Choroid plexus epithelial cell (primary cell): ENCODE measurements at regions not wholly inside any gene's neighbourhood (a gene's known extent, or its start where the extent isn't known, plus 50 kb on each side); places are given as distances from the start of the nearest gene placed in this dataset.

Source experiments
- DNase-seq: peaks from one replicate; pipeline ENCODE4 v3.0.0-alpha.2; 2010; ENCODE audit warnings: low read depth
- H3K4me3 ChIP-seq: 2 replicates; pipeline ENCODE4 v1.5.1; 2011; ENCODE audit warnings: low read depth, mild to moderate bottlenecking, control low read depth, low read length, moderate library complexity
- TF ChIP-seq, protein P1 (sequence below): conservative IDR thresholded peaks from 2 replicates; pipeline ENCODE4 v1.5.1; 2011; ENCODE audit warnings: low read depth, mild to moderate bottlenecking, control low read depth, inconsistent platforms, low read length, moderate library complexity

DNA sequence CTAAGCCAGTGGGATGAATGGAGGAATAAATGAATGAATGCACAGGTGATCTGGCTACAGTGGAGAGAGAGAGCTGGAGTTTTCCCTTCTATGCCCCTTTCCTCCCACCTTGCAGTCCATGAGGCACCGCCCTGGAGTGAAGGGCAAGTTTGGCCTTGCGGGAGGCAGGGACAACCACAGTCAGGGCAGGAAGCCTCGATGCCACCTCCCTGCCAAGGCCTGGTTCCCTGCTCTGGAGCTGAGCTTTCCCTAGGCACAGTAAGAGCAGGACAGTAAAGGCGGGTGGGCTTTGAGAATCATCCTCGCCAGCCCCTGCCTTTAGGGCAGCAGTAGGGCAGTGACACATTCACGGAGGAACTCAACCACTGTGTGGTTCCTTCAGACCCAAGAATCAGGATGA is 72.6 kb downstream of the RBFOX3 start:
- H3K4me3 ChIP-seq, result no peak overlapping the region
- TF ChIP-seq, protein P1, sequence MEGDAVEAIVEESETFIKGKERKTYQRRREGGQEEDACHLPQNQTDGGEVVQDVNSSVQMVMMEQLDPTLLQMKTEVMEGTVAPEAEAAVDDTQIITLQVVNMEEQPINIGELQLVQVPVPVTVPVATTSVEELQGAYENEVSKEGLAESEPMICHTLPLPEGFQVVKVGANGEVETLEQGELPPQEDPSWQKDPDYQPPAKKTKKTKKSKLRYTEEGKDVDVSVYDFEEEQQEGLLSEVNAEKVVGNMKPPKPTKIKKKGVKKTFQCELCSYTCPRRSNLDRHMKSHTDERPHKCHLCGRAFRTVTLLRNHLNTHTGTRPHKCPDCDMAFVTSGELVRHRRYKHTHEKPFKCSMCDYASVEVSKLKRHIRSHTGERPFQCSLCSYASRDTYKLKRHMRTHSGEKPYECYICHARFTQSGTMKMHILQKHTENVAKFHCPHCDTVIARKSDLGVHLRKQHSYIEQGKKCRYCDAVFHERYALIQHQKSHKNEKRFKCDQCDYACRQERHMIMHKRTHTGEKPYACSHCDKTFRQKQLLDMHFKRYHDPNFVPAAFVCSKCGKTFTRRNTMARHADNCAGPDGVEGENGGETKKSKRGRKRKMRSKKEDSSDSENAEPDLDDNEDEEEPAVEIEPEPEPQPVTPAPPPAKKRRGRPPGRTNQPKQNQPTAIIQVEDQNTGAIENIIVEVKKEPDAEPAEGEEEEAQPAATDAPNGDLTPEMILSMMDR, result no peak
- no peak for DNase-seq

DNA sequence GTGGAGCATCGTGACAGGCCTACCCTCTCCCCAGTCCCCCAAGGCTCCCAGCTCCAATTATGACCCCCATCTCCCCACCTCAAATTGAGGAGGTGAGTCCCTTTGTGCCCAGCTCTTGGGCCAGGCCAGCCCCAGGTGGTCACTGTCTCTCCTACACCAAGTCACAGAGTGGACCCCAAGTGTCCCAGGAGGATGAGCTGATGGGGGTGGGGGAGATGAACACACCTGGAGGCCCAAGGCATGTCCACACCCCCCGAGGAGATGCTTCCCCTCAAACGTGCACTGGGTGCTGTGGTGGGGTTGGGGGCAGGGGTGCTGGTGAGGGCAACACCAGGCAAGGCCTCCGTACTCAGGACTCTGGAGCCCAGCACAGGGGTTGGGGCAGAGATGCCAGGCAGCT is 73.2 kb downstream of the RBFOX3 start:
- no peak overlapping the region for H3K4me3 ChIP-seq
- no peak for DNase-seq
- TF ChIP-seq, protein P1, result no peak

DNA sequence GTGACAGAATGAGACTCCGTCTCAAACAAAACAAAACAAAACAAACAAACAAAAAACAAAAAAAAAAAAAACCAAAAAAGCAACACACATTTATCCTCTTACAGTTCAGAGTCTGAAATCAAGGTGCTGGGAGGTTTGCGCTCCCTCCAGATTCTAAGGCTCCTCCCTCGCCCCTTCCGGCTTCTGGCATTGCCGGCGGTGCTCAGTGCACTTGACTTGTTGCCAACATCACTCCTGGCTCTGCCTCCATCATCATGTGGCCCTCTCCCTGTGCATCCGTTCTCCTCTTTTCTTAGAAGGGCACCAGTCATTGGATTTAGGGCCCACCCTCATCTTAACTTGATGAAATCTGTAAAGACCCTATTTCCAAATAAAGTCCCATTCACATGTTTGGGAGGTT is 73.8 kb downstream of the RBFOX3 start:
- no peak overlapping the region for H3K4me3 ChIP-seq
- TF ChIP-seq, protein P1, result no peak
- no peak for DNase-seq

DNA sequence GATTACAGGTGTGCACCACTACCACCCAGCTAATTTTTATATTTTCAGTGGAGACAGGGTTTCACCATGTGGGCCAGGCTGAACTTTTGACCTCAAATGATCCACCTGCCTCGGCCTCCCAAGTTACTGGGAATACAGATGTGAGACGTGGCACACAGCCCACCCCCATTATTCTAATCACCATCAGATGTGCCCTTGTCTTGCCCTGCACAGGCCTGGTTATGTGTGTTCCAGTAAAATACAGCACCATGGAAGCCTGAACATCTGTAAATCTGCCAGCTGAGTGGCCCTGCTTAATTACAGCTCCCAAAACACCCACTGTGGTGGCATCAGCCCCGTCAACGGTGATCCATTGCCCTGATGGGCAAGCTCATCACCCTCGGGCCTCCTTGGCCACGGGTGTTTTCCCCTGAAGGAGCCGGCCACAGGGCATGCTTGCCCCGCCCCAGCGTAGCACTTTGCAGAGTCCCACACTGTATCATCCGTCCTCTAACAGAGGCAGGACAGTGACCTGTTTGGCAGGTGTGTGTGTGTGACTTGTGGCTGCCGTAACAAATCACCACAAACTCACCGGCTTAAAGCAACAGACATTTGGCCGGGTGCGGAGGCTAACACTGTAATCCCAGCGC is 74.5 kb downstream of the RBFOX3 start:
- TF ChIP-seq, protein P1, result no peak
- no peak overlapping the region for H3K4me3 ChIP-seq
- no peak for DNase-seq

DNA sequence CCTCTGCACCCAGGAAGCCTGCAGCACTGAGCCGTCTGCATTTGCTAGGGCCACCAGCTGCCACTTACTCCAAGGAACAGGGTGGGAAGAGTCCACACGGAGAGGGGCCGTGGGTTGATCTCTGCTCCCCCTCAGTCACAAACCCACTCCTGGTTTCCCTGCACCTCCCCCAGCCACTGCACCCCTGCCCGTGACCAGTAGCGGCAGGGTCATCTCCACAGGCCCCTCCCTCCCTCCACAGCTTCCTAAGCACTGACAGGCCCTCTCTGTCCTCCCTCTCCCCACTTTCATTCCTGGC is 75.2 kb downstream of the RBFOX3 start:
- DNase-seq, result no peak
- TF ChIP-seq, protein P1, result no peak
- no peak overlapping the region for H3K4me3 ChIP-seq

DNA sequence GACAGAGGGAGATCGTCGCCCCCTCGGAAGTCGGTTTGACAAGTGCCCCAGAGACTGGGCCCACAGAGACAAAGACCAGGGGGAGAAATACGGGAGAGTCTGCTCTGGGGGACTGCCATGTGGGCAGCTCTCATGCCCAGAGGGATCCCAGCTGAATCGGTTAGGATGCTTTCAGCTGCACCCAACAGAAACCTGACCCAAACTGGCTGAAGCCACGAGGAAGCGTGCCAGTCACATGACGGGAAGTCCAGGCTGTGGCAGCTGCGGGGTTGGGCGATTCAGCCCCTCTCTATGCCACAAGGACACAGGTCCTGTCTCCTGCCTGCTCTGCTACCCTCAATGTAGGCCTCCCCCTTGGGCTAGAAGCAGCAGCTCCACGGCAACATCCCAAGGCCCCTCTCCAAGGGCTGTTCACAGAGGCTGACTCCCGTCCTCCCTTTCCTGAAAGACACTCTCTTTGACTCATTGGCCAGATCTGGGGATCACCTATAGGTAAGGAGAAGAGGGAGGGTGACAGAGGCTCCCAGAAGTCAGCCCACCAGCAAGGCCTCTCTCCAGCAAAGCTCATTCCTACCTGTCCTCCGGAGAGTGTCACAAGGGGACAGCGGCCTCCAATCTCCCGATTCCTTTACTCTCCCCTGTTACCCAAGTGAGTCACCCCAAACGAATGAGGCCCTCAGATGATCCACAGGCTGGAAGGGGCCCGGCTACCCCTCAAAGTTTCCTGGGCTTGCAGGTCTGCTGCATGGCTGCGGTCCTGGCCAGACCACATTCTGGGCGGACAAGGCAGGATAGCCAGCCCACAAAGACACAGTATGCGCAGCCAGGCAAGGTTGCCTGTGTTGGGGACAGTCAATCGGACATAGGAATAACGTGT is 75.8 kb downstream of the RBFOX3 start:
- DNase-seq, result no peak
- TF ChIP-seq, protein P1, result no peak
- no peak overlapping the region for H3K4me3 ChIP-seq

DNA sequence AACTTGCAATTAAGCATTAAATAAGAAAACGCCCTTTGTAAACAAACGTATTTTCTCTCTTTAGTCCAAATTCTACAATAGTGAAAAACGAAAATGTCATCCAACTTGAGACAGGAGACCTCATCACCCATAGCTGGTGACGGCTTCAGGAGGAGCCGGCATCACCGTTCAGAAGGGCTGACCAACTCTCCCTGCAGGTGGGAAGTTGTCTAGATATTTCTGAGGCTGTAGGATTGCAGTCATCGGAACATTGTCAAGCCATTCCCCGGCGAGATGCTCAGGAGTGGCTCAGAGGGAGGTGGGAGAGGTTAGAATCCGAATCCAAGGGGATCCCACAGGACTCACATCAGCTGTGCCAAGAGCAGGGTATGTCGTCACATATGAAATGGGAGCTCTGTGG is 76.7 kb downstream of the RBFOX3 start:
- no peak overlapping the region for H3K4me3 ChIP-seq
- TF ChIP-seq, protein P1, result no peak
- DNase-seq, result no peak
